DND-41 (cell line): ENCODE measurements at regions not wholly inside any gene's neighbourhood (a gene's known extent, or its start where the extent isn't known, plus 50 kb on each side); places are given as distances from the start of the nearest gene placed in this dataset.

Experiments used
- ATAC-seq: fragments of 200-7000 bp; cut with Tn5 transposase; 3 replicates; pipeline ENCODE4 v1.9.1; 2021; ENCODE audit warnings: low read depth; ENCODE audit not compliant: insufficient read depth
- DNase-seq: peaks from one replicate; pipeline ENCODE4 v3.0.0-alpha.2; 2020
- H2AFZ ChIP-seq: 2 replicates; pipeline ENCODE4 v1.6.0; 2012; ENCODE audit warnings: low read depth, low read length
- H3K27ac ChIP-seq: 2 replicates; pipeline ENCODE4 v1.5.1; 2012; ENCODE audit warnings: low read length, inconsistent platforms
- H3K27me3 ChIP-seq: fragments of 200-600 bp; sonication (generic); 2 replicates; pipeline ENCODE4 v1.6.0; 2012; ENCODE audit warnings: low read length, mild to moderate bottlenecking, inconsistent platforms; ENCODE audit not compliant: insufficient read depth, poor library complexity
- H3K36me3 ChIP-seq: 2 replicates; pipeline ENCODE4 v1.5.1; 2012; ENCODE audit warnings: low read length, inconsistent platforms; ENCODE audit not compliant: insufficient read depth
- H3K4me1 ChIP-seq: 2 replicates; pipeline ENCODE4 v1.5.1; 2012; ENCODE audit warnings: mild to moderate bottlenecking, low read length; ENCODE audit not compliant: insufficient read depth
- H3K4me2 ChIP-seq: 2 replicates; pipeline ENCODE4 v1.6.0; 2012; ENCODE audit warnings: mild to moderate bottlenecking, moderate library complexity, low read length, inconsistent platforms; ENCODE audit not compliant: insufficient read depth
- H3K4me3 ChIP-seq, 2 experiments: fragments of 200-600 bp in 1 of 2; shearing (Covaris generic) in 1 of 2; 2 replicates each; pipeline ENCODE4 v1.5.1; 2012 to 2016; ENCODE audit warnings: inconsistent platforms in 2 of 2, low read length in 2 of 2, mild to moderate bottlenecking in 2 of 2, low read depth in 1 of 2, moderate library complexity in 1 of 2
- H3K79me2 ChIP-seq: 2 replicates; pipeline ENCODE4 v1.6.0; 2012; ENCODE audit warnings: low read length, inconsistent platforms; ENCODE audit not compliant: insufficient read depth
- H3K9ac ChIP-seq: 2 replicates; pipeline ENCODE4 v1.6.0; 2012; ENCODE audit warnings: low read depth, mild to moderate bottlenecking, inconsistent platforms, low read length, moderate library complexity
- H3K9me3 ChIP-seq: 2 replicates; pipeline ENCODE4 v1.5.1; 2012; ENCODE audit warnings: low read length, moderate library complexity, mild to moderate bottlenecking, inconsistent platforms; ENCODE audit not compliant: insufficient read depth, severe bottlenecking
- H4K20me1 ChIP-seq: 2 replicates; pipeline ENCODE4 v1.6.0; 2012; ENCODE audit warnings: low read length; ENCODE audit not compliant: insufficient read depth
- CTCF ChIP-seq: IDR thresholded peaks from 2 replicates; pipeline ENCODE4 v1.5.1; 2012; ENCODE audit warnings: borderline replicate concordance, low read length, moderate library complexity, mild to moderate bottlenecking; ENCODE audit not compliant: poor library complexity, severe bottlenecking; ENCODE audit errors: extremely low read depth
- EZH2 ChIP-seq: IDR thresholded peaks from 3 replicates; pipeline ENCODE4 v1.6.1; 2012; ENCODE audit warnings: borderline replicate concordance, low read depth, mild to moderate bottlenecking, moderate library complexity, low read length, inconsistent platforms; ENCODE audit not compliant: severe bottlenecking

GRCh38 chr6:76174722-76175121, 102.3 kb upstream of the IMPG1 start:
- ATAC-seq = no peak

GRCh38 chr6:76166874-76167273, 94.4 kb upstream of the IMPG1 start:
- ATAC-seq (no peak), DNase-seq (no peak)
- no peaks in the 10 kb centered on the region for H3K36me3 ChIP-seq
- no peaks in the 10 kb centered on the region for H4K20me1 ChIP-seq
- TF ChIP-seq CTCF = no peak
- TF ChIP-seq EZH2 = no peak
- no peak overlapping the region for H2AFZ ChIP-seq
- no peak overlapping the region for H3K4me2 ChIP-seq
- no peaks in the 10 kb centered on the region for H3K79me2 ChIP-seq
- no peaks in the 10 kb centered on the region for H3K4me1 ChIP-seq
- no peaks in the 10 kb centered on the region for H3K9me3 ChIP-seq
- no peak overlapping the region for H3K4me3 ChIP-seq
- no peaks in the 10 kb centered on the region for H3K27me3 ChIP-seq
- H3K27ac ChIP-seq = no peak overlapping the region
- H3K9ac ChIP-seq = no peak overlapping the region

More at GRCh38 chr6:76174722-76175121, 102.3 kb upstream of the IMPG1 start:
- Histone ChIP-seq H3K27me3 (no peaks in the 10 kb centered on the region), H3K36me3 (no peaks in the 10 kb centered on the region), H3K79me2 (no peaks in the 10 kb centered on the region), H3K9ac (no peak overlapping the region), H3K4me1 (no peaks in the 10 kb centered on the region), H2AFZ (no peak overlapping the region), H3K27ac (no peak overlapping the region), H4K20me1 (no peaks in the 10 kb centered on the region), H3K9me3 (no peaks in the 10 kb centered on the region), H3K4me3 (no peak overlapping the region), H3K4me2 (no peak overlapping the region)
- TF ChIP-seq EZH2 = no peak
- TF ChIP-seq CTCF = no peak
- no peak for DNase-seq

GRCh38 chr6:76166297-76166696, 93.8 kb upstream of the IMPG1 start:
- H3K79me2 ChIP-seq = no peaks in the 10 kb centered on the region
- H3K9me3 ChIP-seq = no peaks in the 10 kb centered on the region
- H3K36me3 ChIP-seq = no peaks in the 10 kb centered on the region
- TF ChIP-seq EZH2 (no peak), CTCF (no peak)
- no peak overlapping the region for H3K9ac ChIP-seq
- no peak for DNase-seq
- no peaks in the 10 kb centered on the region for H4K20me1 ChIP-seq
- H3K4me1 ChIP-seq = no peaks in the 10 kb centered on the region
- H3K27ac ChIP-seq = no peak overlapping the region
- H2AFZ ChIP-seq = no peak overlapping the region
- ATAC-seq = no peak
- H3K4me3 ChIP-seq = no peak overlapping the region
- no peaks in the 10 kb centered on the region for H3K27me3 ChIP-seq
- H3K4me2 ChIP-seq = no peak overlapping the region

- no peak overlapping the region for H3K4me2 ChIP-seq
- H3K9me3 ChIP-seq = no peaks in the 10 kb centered on the region
- no peaks in the 10 kb centered on the region for H4K20me1 ChIP-seq
- H3K4me3 ChIP-seq = no peak overlapping the region
- H2AFZ ChIP-seq = no peak overlapping the region
- ATAC-seq (no peak), DNase-seq (no peak)
- H3K9ac ChIP-seq = no peak overlapping the region
- no peaks in the 10 kb centered on the region for H3K4me1 ChIP-seq
- no peaks in the 10 kb centered on the region for H3K27me3 ChIP-seq
- H3K79me2 ChIP-seq = no peaks in the 10 kb centered on the region
- TF ChIP-seq CTCF (no peak), EZH2 (no peak)
- H3K36me3 ChIP-seq = no peaks in the 10 kb centered on the region
- no peak overlapping the region for H3K27ac ChIP-seq
Observed at GRCh38 chr6:76165471-76166221, 93.2 kb upstream of the IMPG1 start.
